Bronchial epithelial cell (primary cell): ENCODE measurements at regions not wholly inside any gene's neighbourhood (a gene's known extent, or its start where the extent isn't known, plus 50 kb on each side); places are given as distances from the start of the nearest gene placed in this dataset.
A peak's percentile ranks its signal among the peaks of the same experiment; 100 is the strongest.
"Not testable (repeated sequence)": the region's sequence is repeated elsewhere in the genome, so short reads cannot be mapped to it uniquely, and the experiment has no call there.

Source experiments
- DNase-seq: peaks from one replicate; pipeline ENCODE4 v3.0.0-alpha.2; 2010; ENCODE audit warnings: low read depth
- FAIRE-seq: peaks from 2 replicates; lab custom pipeline; 2011; peaks lifted over from hg19 to GRCh38; lab: Jason Lieb, UNC
- H3K27me3 ChIP-seq: 2 replicates; pipeline ENCODE4 v1.5.1; 2011; ENCODE audit warnings: low read length; ENCODE audit not compliant: control insufficient read depth, insufficient read depth
- H3K36me3 ChIP-seq: 2 replicates; pipeline ENCODE4 v1.5.1; 2011; ENCODE audit warnings: low read length; ENCODE audit not compliant: control insufficient read depth, insufficient read depth
- H3K4me3 ChIP-seq: 2 replicates; pipeline ENCODE4 v1.5.1; 2011; ENCODE audit warnings: mild to moderate bottlenecking, low read depth, low read length, control low read depth
- TF ChIP-seq, protein P1 (sequence below): IDR thresholded peaks from 2 replicates; pipeline ENCODE4 v1.5.1; 2011; ENCODE audit warnings: mild to moderate bottlenecking, moderate library complexity, low read length, control low read depth, inconsistent platforms; ENCODE audit not compliant: insufficient read depth, severe bottlenecking

GRCh38 chr21:16455978-16456377 lies 726.2 kb downstream of the USP25 start:
- FAIRE-seq = no peak

GRCh38 chr21:16457498-16457897 lies 727.7 kb downstream of the USP25 start:
- H3K36me3 ChIP-seq = no peaks in the 10 kb centered on the region
- no peak overlapping the region for H3K4me3 ChIP-seq
- no peak for FAIRE-seq
- no peak for DNase-seq
- TF ChIP-seq, protein P1, sequence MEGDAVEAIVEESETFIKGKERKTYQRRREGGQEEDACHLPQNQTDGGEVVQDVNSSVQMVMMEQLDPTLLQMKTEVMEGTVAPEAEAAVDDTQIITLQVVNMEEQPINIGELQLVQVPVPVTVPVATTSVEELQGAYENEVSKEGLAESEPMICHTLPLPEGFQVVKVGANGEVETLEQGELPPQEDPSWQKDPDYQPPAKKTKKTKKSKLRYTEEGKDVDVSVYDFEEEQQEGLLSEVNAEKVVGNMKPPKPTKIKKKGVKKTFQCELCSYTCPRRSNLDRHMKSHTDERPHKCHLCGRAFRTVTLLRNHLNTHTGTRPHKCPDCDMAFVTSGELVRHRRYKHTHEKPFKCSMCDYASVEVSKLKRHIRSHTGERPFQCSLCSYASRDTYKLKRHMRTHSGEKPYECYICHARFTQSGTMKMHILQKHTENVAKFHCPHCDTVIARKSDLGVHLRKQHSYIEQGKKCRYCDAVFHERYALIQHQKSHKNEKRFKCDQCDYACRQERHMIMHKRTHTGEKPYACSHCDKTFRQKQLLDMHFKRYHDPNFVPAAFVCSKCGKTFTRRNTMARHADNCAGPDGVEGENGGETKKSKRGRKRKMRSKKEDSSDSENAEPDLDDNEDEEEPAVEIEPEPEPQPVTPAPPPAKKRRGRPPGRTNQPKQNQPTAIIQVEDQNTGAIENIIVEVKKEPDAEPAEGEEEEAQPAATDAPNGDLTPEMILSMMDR = no peak
- no peaks in the 10 kb centered on the region for H3K27me3 ChIP-seq

More at GRCh38 chr21:16455978-16456377, 726.2 kb downstream of the USP25 start:
- DNase-seq = no peak
- no peak overlapping the region for H3K4me3 ChIP-seq
- TF ChIP-seq, protein P1 = no peak
- no peaks in the 10 kb centered on the region for H3K27me3 ChIP-seq
- no peaks in the 10 kb centered on the region for H3K36me3 ChIP-seq

GRCh38 chr21:16460936-16461335 lies 731.2 kb downstream of the USP25 start:
- TF ChIP-seq, protein P1 = no peak
- Histone ChIP-seq H3K36me3 (no peaks in the 10 kb centered on the region), H3K27me3 (no peaks in the 10 kb centered on the region), H3K4me3 (no peak overlapping the region)
- no peak for DNase-seq
- no peak for FAIRE-seq

GRCh38 chr21:16464211-16464889 lies 734.6 kb downstream of the USP25 start:
- H3K36me3 ChIP-seq, H3K27me3 ChIP-seq, H3K4me3 ChIP-seq, FAIRE-seq: not testable (repeated sequence)
- peak; percentile 63 for DNase-seq

DNA sequence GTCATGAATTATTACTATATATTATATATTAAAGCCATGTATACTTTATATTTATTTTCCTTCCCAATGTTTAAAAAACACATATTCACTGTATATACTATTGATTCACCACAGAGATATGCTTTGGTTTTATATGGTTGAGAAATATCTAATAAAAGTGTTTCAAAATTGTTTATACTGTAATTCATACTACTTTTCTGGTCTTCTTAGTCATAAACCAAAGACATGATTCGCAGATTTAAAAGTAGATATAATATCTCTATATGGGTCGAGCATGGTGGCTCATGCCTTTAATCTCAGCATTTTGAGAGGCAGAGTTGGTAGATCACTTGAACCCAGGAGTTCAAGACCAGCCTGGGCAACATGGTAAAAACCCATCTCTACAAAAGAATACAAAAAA lies 738.4 kb downstream of the USP25 start:
- DNase-seq = peak; percentile 29

GRCh38 chr21:16473988-16474387 lies 744.2 kb downstream of the USP25 start:
- TF ChIP-seq, protein P1 = no peak
- H3K27me3 ChIP-seq = no peaks in the 10 kb centered on the region
- FAIRE-seq = no peak
- no peaks in the 10 kb centered on the region for H3K36me3 ChIP-seq
- no peak overlapping the region for H3K4me3 ChIP-seq
- no peak for DNase-seq

More for the DNA sequence above, 738.4 kb downstream of the USP25 start:
- FAIRE-seq = no peak
- no peak overlapping the region for H3K4me3 ChIP-seq
- no peaks in the 10 kb centered on the region for H3K36me3 ChIP-seq
- TF ChIP-seq, protein P1 = no peak
- no peaks in the 10 kb centered on the region for H3K27me3 ChIP-seq
